Activated T-cell treated with anti-CD3 and anti-CD28 coated beads for 4 hours (primary cell): ENCODE measurements at regions not wholly inside any gene's neighbourhood (a gene's known extent, or its start where the extent isn't known, plus 50 kb on each side); places are given as distances from the start of the nearest gene placed in this dataset.

Experiments
- DNase-seq: peaks from one replicate; pipeline ENCODE4 v3.0.0-alpha.2; 2020

GRCh38 chr18:42271647-42272414, 316.8 kb downstream of the PIK3C3 start:
- no peak for DNase-seq

GRCh38 chr18:42274488-42275137, 319.6 kb downstream of the PIK3C3 start:
- no peak for DNase-seq

- DNase-seq, result no peak
Observed at GRCh38 chr18:42275138-42275535, 320.1 kb downstream of the PIK3C3 start.

DNA sequence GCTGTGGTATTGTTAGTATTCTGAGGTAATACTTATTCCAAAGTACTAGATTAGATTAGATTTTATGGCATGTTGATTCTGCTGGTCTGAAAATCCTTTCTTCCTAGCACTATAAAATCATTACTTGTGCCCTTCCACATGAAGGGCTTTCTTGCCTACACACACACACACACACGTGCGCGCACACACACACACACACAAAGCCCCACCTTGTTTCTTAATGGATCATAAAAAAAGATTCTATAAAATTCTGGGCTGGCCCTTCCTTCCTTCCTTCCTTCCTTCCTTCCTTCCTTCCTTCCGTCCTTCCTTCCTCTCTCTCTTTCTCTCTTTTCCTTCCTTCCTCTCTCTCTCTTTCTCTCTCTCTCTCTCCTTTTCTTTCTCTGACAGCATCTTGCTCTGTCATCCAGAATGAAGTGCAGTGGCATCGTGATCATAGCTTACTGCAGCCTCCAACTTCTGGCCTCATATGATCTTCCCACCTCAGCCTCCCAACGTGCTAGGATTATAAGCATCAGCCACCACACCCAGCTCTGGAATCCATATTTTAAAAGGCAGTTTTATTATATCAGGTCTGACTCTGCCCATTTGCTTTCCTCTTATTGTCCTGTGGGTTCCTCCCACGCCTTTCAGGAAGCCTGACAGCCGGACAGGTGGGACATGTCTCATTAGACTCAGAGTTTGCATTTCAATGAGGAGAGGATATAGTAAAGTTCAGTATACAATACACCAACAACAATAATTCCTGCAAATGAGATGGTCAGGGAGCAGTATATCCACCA, 321.1 kb downstream of the PIK3C3 start:
- DNase-seq, result no peak

- no peak for DNase-seq
Observed at GRCh38 chr18:42281124-42281523, 326.1 kb downstream of the PIK3C3 start.

GRCh38 chr18:42281851-42282250, 326.8 kb downstream of the PIK3C3 start:
- DNase-seq, result no peak

GRCh38 chr18:42287047-42287446, 332.0 kb downstream of the PIK3C3 start:
- DNase-seq, result no peak

- DNase-seq, result no peak
Observed at GRCh38 chr18:42288129-42288528, 333.1 kb downstream of the PIK3C3 start.

- DNase-seq, result no peak
Observed at GRCh38 chr18:42289526-42289925, 334.5 kb downstream of the PIK3C3 start.

DNA sequence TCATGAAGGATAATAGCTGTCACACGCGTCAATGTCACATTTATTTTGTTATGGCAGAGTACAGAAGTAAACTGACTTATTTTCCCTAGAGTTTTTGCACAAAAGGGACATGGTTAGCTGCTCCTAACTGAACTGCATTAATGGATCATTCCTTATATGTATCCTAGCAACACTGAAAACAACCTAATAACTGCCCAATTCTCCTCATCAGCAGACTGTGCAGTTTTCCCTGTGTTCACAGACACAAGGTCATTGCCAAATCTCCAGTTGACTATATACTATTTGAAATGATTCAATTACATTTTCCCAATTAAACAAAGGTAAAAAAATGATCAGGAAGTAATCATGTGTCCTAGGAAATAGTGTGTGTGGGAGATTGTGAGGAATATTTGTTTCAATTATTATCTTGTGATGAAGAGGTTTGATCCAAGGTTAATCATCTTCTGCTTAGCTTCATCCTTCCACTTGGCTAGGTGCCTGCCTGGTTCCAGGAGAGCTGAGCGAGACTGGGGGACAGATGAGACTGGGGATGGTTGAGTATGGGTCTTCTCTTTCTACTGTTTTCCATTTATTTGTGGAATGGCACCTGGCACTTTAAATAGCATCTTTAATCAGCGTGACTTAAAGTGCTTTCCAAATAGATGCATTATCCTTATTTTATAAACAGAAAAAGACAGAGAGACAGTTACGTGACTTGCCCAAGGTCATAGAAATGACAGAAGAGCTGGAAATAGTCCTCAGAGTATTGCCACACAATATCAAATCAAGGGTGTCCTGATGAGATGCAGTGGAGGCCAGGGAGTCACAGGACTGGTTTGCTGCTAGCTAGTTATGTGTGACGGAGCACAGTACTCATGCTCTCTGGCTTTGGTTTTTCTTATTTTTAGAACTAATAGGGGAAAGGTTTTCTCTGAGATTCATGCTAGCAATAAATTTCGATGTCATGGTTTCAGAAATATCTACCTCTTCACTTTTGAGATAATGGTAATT, 335.6 kb downstream of the PIK3C3 start:
- no peak for DNase-seq

- DNase-seq, result no peak
Observed at GRCh38 chr18:42292654-42293053, 337.6 kb downstream of the PIK3C3 start.

DNA sequence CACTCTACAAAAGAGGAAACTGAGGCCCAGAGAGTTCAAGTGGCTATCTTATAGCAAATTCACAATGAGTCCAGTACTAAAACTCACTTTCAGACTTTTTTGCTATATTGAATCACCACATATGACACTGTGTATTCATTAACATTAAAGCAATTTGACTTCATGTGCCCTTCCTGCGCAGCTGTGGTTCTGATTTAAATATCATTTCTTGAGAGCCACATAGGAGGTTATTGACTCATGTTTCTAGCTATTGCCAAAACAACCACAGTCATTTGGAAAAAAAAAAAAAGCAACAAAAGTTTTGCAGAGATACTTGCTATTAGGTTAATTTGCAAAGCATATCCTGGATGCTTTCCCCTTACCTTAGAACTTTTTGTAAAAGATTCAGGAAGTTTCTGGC, 341.2 kb downstream of the PIK3C3 start:
- DNase-seq, result no peak

DNA sequence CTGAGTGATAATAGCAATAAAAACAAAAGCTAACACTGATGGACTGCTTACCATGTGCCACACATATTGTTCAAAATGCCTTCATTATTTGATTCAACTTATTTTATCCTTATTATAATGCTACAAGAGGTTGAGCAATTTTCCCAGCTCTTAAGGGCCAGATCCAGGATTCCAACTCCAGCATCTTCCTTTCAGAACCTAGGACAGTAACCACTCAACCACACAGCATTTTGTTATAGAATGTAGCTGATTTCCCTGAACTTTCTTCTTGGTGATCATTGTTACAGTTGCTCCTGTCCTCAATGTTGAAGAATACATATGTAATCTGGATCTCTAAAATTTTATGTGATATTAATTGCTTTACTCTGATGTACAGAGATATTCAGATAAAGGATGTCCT, 341.7 kb downstream of the PIK3C3 start:
- DNase-seq, result no peak

DNA sequence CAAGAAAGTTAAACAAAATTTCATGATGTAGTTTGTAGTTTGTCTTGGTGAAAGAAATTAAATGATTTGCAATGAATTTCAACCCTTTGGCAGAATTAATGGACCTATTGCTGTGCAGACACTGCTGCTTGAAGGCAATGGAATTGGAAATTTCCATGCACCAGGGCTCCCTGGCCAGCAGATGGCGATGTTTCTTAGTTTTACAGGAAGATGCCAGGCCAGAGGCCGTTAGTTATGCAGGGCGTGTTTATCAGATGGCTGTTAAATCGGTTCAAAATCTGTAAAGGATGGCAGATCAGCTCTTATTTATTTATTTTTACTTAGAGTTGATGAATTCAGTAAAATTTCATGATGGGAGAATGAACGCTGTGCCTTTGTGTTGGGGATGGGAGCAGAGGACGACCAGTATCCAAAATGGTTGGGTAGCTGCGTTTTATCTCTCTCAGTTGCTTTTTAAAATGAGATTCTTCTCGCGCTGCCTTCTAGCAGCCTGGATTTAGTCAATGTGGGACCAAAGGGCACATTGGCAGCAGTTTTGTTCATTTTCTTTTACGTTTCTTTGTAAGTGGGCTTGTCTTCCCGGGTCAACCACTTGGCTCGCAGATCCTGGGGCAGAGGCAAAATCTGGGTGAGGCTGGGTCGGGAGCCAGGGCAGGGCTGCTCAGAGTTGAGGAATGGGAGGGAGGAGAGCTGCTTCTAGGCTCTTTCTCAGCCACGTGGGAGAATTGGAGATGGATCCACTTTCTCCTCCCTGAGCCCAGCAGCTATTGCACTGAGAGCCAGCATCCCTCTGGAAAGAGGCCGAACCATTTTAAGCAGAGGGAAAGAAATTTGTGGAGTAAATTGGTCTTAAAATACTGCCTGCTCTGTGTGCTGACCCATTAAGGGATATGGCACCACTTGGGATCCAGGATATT, 344.0 kb downstream of the PIK3C3 start:
- peak; percentile 27 for DNase-seq

DNA sequence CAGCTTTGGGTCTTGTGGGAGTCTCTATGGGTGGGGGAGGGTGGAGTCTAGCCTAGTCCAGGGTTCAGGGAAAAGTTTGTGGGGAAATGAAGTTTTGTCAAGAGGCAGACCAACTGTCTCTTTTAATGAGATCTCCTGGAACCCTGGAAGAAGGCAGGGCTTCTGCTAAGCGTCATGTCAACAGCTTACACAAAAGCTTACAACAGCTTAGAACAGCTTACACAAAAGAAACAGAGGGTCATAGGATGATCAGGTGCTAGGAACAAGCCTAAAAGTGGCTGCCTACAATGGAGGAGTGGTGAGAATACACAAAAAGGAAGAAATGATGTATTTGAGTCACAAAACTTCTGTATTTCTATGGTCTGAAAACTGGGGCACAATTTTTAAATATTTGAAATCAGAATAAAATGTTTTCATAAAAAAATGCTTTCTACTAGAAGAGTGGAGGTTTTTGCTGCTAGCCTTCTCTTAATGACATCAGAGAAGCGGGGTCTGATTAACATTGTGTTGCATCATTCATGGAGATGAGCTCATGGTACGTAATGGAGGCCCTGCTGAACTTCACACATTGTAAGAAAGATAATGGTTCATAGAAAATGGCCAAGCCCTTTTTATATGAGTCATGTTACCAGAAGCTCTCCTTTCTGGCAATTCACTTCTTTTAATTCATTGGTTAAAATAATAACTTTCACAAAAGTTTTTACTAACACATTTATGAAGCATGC, 351.0 kb downstream of the PIK3C3 start:
- no peak for DNase-seq

- no peak for DNase-seq
Observed at GRCh38 chr18:42306594-42306980, 351.6 kb downstream of the PIK3C3 start.

DNA sequence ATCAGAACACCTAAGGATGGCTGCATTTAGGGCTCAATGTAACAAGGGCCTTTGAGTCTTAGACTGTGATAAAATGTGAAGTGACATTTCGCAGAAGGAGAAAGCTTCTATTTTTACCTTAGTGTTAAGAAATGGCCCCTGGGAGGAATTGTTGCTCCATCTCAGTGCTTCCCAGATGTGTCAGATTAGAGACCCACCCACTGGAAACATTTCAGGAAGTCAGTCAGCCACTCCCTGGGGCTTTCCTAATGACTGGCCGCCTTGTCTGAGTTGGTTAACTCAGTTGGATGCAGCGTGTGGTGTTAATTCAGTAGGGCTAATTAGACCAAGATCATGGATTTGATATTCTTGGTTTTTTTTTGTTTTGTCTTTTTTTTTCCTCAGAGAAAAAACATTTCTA, 355.9 kb downstream of the PIK3C3 start:
- no peak for DNase-seq

DNA sequence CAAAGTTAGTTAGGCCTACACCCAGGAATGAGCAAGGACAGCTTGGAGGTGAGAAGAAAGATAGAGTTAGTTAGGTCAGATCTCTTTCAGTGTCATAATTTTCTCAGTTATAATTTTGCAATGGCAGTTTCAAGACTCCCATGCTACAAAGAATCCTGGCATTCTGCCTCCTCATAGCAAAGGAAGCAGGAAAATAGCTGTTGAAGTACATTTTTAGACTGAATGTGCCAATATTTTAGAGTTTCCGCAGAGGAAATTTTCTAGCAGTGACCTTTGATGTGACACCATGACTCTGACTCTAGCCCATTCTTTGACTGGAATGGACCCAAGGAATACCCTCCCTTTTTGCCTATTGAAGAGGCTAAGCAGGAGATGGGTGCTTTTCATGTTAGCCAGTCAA, 371.7 kb downstream of the PIK3C3 start:
- DNase-seq, result no peak

GRCh38 chr18:42328931-42329330, 373.9 kb downstream of the PIK3C3 start:
- DNase-seq, result no peak

- no peak for DNase-seq
Observed at GRCh38 chr18:42330296-42330695, 375.3 kb downstream of the PIK3C3 start.

DNA sequence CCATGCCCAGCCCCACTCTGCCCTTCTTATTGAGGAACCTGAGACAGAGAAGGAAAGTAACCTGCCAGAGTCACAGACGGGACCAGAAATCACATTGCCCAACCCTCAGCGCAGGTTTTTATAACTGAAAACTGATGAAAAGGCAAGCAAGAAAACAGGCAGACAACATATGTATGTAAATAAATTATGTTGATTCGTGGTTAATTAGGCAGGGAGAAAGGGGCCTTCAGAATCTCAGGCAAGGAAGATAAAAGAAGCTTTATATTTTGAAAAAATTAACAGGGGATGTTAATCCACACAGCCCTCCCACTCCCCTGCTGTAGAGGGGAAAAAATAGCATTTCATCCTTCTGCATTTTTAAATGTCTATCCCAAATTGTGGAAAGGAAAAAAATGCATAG, 378.5 kb downstream of the PIK3C3 start:
- DNase-seq, result no peak
